ENCODE measurements at regions not wholly inside any gene's neighbourhood (a gene's known extent, or its start where the extent isn't known, plus 50 kb on each side); places are given as distances from the start of the nearest gene placed in this dataset.

DNA sequence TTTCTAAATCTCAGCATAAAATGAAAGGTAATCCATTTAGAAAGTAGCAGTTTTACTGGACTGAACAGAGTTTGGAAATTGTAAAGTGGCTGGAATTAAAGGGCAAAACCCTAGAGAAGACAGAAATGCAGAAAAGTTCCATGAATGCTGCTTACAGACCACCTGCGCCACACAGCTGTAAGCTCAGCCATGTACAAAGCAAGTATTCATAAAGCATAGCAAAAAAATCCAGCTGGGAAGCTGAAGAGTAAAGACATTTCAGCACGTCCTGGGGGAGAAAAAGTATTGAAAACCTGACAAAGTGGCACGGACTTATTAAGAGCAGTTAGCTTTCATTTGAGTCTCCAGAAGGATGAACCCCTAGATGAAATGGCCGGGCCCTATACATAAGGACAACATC is 220.1 kb upstream of the CNTN5 start:
- Histone ChIP-seq H3K27ac (ENCODE audit: low read depth, low read length) (no peak overlapping the region), H3K9me3 (ENCODE audit: control insufficient read depth, insufficient read depth, low read length) (no peaks in the 10 kb centered on the region), H3K36me3 (ENCODE audit: control insufficient read depth, low read length) (no peaks in the 10 kb centered on the region), H3K4me3 (ENCODE audit: low read length) (no peak overlapping the region), H3K27me3 (ENCODE audit: control insufficient read depth, low read length) (no peaks in the 10 kb centered on the region), H3K79me2 (ENCODE audit: control insufficient read depth, low read length) (no peaks in the 10 kb centered on the region), H4K20me1 (ENCODE audit: control insufficient read depth, insufficient read depth, low read depth, low read length) (no peaks in the 10 kb centered on the region), H3K9me2 (replicated peaks; ENCODE audit: control insufficient read depth, low read length) (no peaks in the 10 kb centered on the region), H3F3A (ENCODE audit: control insufficient read depth, insufficient read depth) (no peaks in the 10 kb centered on the region), H3K4me1 (ENCODE audit: control insufficient read depth, low read length) (no peaks in the 10 kb centered on the region), H3K4me2 (ENCODE audit: low read length) (no peak overlapping the region)
- TF ChIP-seq EZH2phosphoT487 (IDR thresholded peaks at IDR 0.05; ENCODE audit: borderline replicate concordance, low read length): no peak
- TF ChIP-seq CTCF (IDR thresholded peaks at IDR 0.05; ENCODE audit: low read depth, low read length, poor library complexity, severe bottlenecking): no peak

GRCh38 chr11:98828986-98829708 is 191.6 kb upstream of the CNTN5 start:
- H3K79me2 ChIP-seq (ENCODE audit: control insufficient read depth, low read length): no peaks in the 10 kb centered on the region
- H4K20me1 ChIP-seq (ENCODE audit: control insufficient read depth, insufficient read depth, low read depth, low read length): no peaks in the 10 kb centered on the region
- TF ChIP-seq EZH2phosphoT487 (IDR thresholded peaks at IDR 0.05; ENCODE audit: borderline replicate concordance, low read length) (no peak), CTCF (IDR thresholded peaks at IDR 0.05; ENCODE audit: low read depth, low read length, poor library complexity, severe bottlenecking) (no peak)
- H3K4me2 ChIP-seq (ENCODE audit: low read length): no peak overlapping the region
- no peak overlapping the region for H3K4me3 ChIP-seq (ENCODE audit: low read length)
- H3K27me3 ChIP-seq (ENCODE audit: control insufficient read depth, low read length): no peaks in the 10 kb centered on the region
- no peaks in the 10 kb centered on the region for H3F3A ChIP-seq (ENCODE audit: control insufficient read depth, insufficient read depth)
- H3K9me3 ChIP-seq (ENCODE audit: control insufficient read depth, insufficient read depth, low read length): no peaks in the 10 kb centered on the region
- no peaks in the 10 kb centered on the region for H3K9me2 ChIP-seq (replicated peaks; ENCODE audit: control insufficient read depth, low read length)
- H3K4me1 ChIP-seq (ENCODE audit: control insufficient read depth, low read length): no peaks in the 10 kb centered on the region
- no peak overlapping the region for H3K27ac ChIP-seq (ENCODE audit: low read depth, low read length)
- H3K36me3 ChIP-seq (ENCODE audit: control insufficient read depth, low read length): no peaks in the 10 kb centered on the region

GRCh38 chr11:98829971-98830370 is 190.8 kb upstream of the CNTN5 start:
- TF ChIP-seq CTCF (IDR thresholded peaks at IDR 0.05; ENCODE audit: low read depth, low read length, poor library complexity, severe bottlenecking): no peak
- TF ChIP-seq EZH2phosphoT487 (IDR thresholded peaks at IDR 0.05; ENCODE audit: borderline replicate concordance, low read length): no peak
- Histone ChIP-seq H4K20me1 (ENCODE audit: control insufficient read depth, insufficient read depth, low read depth, low read length) (no peaks in the 10 kb centered on the region), H3K4me3 (ENCODE audit: low read length) (no peak overlapping the region), H3K9me2 (replicated peaks; ENCODE audit: control insufficient read depth, low read length) (no peaks in the 10 kb centered on the region), H3K4me1 (ENCODE audit: control insufficient read depth, low read length) (no peaks in the 10 kb centered on the region), H3K27ac (ENCODE audit: low read depth, low read length) (no peak overlapping the region), H3K36me3 (ENCODE audit: control insufficient read depth, low read length) (no peaks in the 10 kb centered on the region), H3F3A (ENCODE audit: control insufficient read depth, insufficient read depth) (no peaks in the 10 kb centered on the region), H3K27me3 (ENCODE audit: control insufficient read depth, low read length) (no peaks in the 10 kb centered on the region), H3K79me2 (ENCODE audit: control insufficient read depth, low read length) (no peaks in the 10 kb centered on the region), H3K9me3 (ENCODE audit: control insufficient read depth, insufficient read depth, low read length) (no peaks in the 10 kb centered on the region), H3K4me2 (ENCODE audit: low read length) (no peak overlapping the region)
